VCaP (cell line): ENCODE measurements at regions not wholly inside any gene's neighbourhood (a gene's known extent, or its start where the extent isn't known, plus 50 kb on each side); places are given as distances from the start of the nearest gene placed in this dataset.

Experiments used
- H3K27ac ChIP-seq: fragments of 450-650 bp; 2 replicates; pipeline ENCODE4 v1.5.1; 2017
- CTCF ChIP-seq: fragments of 450-650 bp; conservative IDR thresholded peaks from 2 replicates; pipeline ENCODE4 v1.5.1; 2017; ENCODE audit warnings: mild to moderate bottlenecking, moderate library complexity

GRCh38 chr16:87228363-87228762 lies 88.8 kb downstream of the C16orf95 start:
- TF ChIP-seq CTCF, result no peak
- no peak overlapping the region for H3K27ac ChIP-seq

GRCh38 chr16:87229230-87230188 lies 87.7 kb downstream of the C16orf95 start:
- H3K27ac ChIP-seq, result no peak overlapping the region
- no peak for TF ChIP-seq CTCF

- H3K27ac ChIP-seq, result no peak overlapping the region
- no peak for TF ChIP-seq CTCF
These were observed 86.6 kb downstream of the C16orf95 start for GRCh38 chr16:87230571-87230970.

- H3K27ac ChIP-seq, result no peak overlapping the region
- TF ChIP-seq CTCF, result no peak
These were observed 85.9 kb downstream of the C16orf95 start for GRCh38 chr16:87231295-87231694.

- no peak for TF ChIP-seq CTCF
- no peak overlapping the region for H3K27ac ChIP-seq
These were observed 85.3 kb downstream of the C16orf95 start for GRCh38 chr16:87231911-87232310.

GRCh38 chr16:87233928-87234327 lies 83.3 kb downstream of the C16orf95 start:
- no peak for TF ChIP-seq CTCF
- no peak overlapping the region for H3K27ac ChIP-seq

- TF ChIP-seq CTCF, result no peak
- no peak overlapping the region for H3K27ac ChIP-seq
These were observed 82.6 kb downstream of the C16orf95 start for GRCh38 chr16:87234601-87235000.
